ENCODE measurements at regions not wholly inside any gene's neighbourhood (a gene's known extent, or its start where the extent isn't known, plus 50 kb on each side); places are given as distances from the start of the nearest gene placed in this dataset.
A peak's percentile ranks its signal among the peaks of the same experiment; 100 is the strongest.

- intact Hi-C loops (cut with DNase I) = no loop called here
- no peak for DNase-seq (ENCODE audit: extremely low spot score in 2 of 2)
- H3K36me3 ChIP-seq = no peaks in the 10 kb centered on the region
Measured at GRCh38 chr11:95349345-95349942, 118.4 kb upstream of the SESN3 start.

GRCh38 chr11:95346265-95346664 lies 115.3 kb upstream of the SESN3 start:
- H3K27ac ChIP-seq = no peak overlapping the region
- no peaks in the 10 kb centered on the region for H3K27me3 ChIP-seq
- peaks cover 3% of the 10 kb centered on the region for H3K4me1 ChIP-seq
- H3K36me3 ChIP-seq = no peaks in the 10 kb centered on the region
- no peaks in the 10 kb centered on the region for H3K9me3 ChIP-seq
- no peak overlapping the region for H3K4me3 ChIP-seq
- intact Hi-C loops (cut with DNase I) = no loop called here
- no peak for DNase-seq (ENCODE audit: extremely low spot score in 2 of 2)
- TF ChIP-seq CTCF (IDR thresholded peaks at IDR 0.05) = no peak
- no peak for TF ChIP-seq POLR2A (IDR thresholded peaks at IDR 0.05)
- no peak for TF ChIP-seq POLR2AphosphoS5 (IDR thresholded peaks at IDR 0.05; ENCODE audit: insufficient read depth in 1 of 2, low read depth in 1 of 2)

More at GRCh38 chr11:95349345-95349942, 118.4 kb upstream of the SESN3 start:
- H3K27ac ChIP-seq = no peak overlapping the region
- H3K4me3 ChIP-seq = no peak overlapping the region
- no peaks in the 10 kb centered on the region for H3K9me3 ChIP-seq
- H3K4me1 ChIP-seq = no peaks in the 10 kb centered on the region
- no peaks in the 10 kb centered on the region for H3K27me3 ChIP-seq
- no peak for TF ChIP-seq POLR2AphosphoS5 (IDR thresholded peaks at IDR 0.05; ENCODE audit: insufficient read depth in 1 of 2, low read depth in 1 of 2)
- no peak for TF ChIP-seq CTCF (IDR thresholded peaks at IDR 0.05)
- no peak for TF ChIP-seq POLR2A (IDR thresholded peaks at IDR 0.05)

GRCh38 chr11:95345651-95346050 lies 114.6 kb upstream of the SESN3 start:
- no peak for TF ChIP-seq POLR2AphosphoS5 (IDR thresholded peaks at IDR 0.05; ENCODE audit: insufficient read depth in 1 of 2, low read depth in 1 of 2)
- TF ChIP-seq POLR2A (IDR thresholded peaks at IDR 0.05) = no peak
- no peak for TF ChIP-seq CTCF (IDR thresholded peaks at IDR 0.05)
- Histone ChIP-seq H3K4me3 (no peak overlapping the region), H3K9me3 (no peaks in the 10 kb centered on the region), H3K27ac (no peak overlapping the region), H3K27me3 (no peaks in the 10 kb centered on the region), H3K4me1 (peaks cover 9% of the 10 kb centered on the region), H3K36me3 (no peaks in the 10 kb centered on the region)
- no peak for DNase-seq (ENCODE audit: extremely low spot score in 2 of 2)
- intact Hi-C loops (cut with DNase I) = no loop called here

GRCh38 chr11:95344932-95345642 lies 114.1 kb upstream of the SESN3 start:
- intact Hi-C loops (cut with DNase I) = no loop called here
- Histone ChIP-seq H3K27ac (no peak overlapping the region), H3K27me3 (no peaks in the 10 kb centered on the region), H3K9me3 (no peaks in the 10 kb centered on the region), H3K4me3 (no peak overlapping the region), H3K4me1 (peaks cover 15% of the 10 kb centered on the region), H3K36me3 (no peaks in the 10 kb centered on the region)
- TF ChIP-seq POLR2A (IDR thresholded peaks at IDR 0.05) = no peak
- no peak for TF ChIP-seq CTCF (IDR thresholded peaks at IDR 0.05)
- TF ChIP-seq POLR2AphosphoS5 (IDR thresholded peaks at IDR 0.05; ENCODE audit: insufficient read depth in 1 of 2, low read depth in 1 of 2) = no peak
- no peak for DNase-seq (ENCODE audit: extremely low spot score in 2 of 2)

GRCh38 chr11:95341221-95341620 lies 110.2 kb upstream of the SESN3 start:
- no peak for DNase-seq (ENCODE audit: extremely low spot score in 2 of 2)
- Histone ChIP-seq H3K27ac (peak overlapping the region; percentile 20), H3K4me3 (no peak overlapping the region), H3K4me1 (peaks cover 54% of the 10 kb centered on the region), H3K36me3 (no peaks in the 10 kb centered on the region), H3K9me3 (no peaks in the 10 kb centered on the region), H3K27me3 (no peaks in the 10 kb centered on the region)
- TF ChIP-seq CTCF (IDR thresholded peaks at IDR 0.05) = no peak
- no peak for TF ChIP-seq POLR2A (IDR thresholded peaks at IDR 0.05)
- no peak for TF ChIP-seq POLR2AphosphoS5 (IDR thresholded peaks at IDR 0.05; ENCODE audit: insufficient read depth in 1 of 2, low read depth in 1 of 2)
- intact Hi-C loops (cut with DNase I) = no loop called here
